PC-9 (cell line): ENCODE measurements at regions not wholly inside any gene's neighbourhood (a gene's known extent, or its start where the extent isn't known, plus 50 kb on each side); places are given as distances from the start of the nearest gene placed in this dataset.

Source experiments
- BruUV-seq: library from RNA; stranded (reverse); fragments of 400-500 nt; replicated peaks from 2 replicates; lab custom pipeline; 2021; lab: Mats Ljungman, UMichigan
- CTCF ChIA-PET: fragments of 300-600 bp; sonication (Branson Sonifier 250); formaldehyde crosslinking; loops from one replicate; lab custom pipeline; 2022; ENCODE audit warnings: antibody characterized with exemption; lab: Charles Lee
- POLR2A ChIA-PET: fragments of 300-600 bp; sonication (Branson Sonifier 250); formaldehyde crosslinking; loops from one replicate; lab custom pipeline; 2022; ENCODE audit warnings: antibody characterized with exemption; ENCODE audit not compliant: unreplicated experiment; lab: Charles Lee
- DNase-seq, 2 experiments: peaks; one replicate each; pipeline versions ENCODE4 v3.0.0 to v3.0.0-alpha.2; 2015 to 2022; ENCODE audit warnings: mixed read lengths in 1 of 2
- H2AFZ ChIP-seq: fragments of 200-600 bp; sonication (generic); 2 replicates; pipeline ENCODE4 v1.8.1; 2017; ENCODE audit warnings: antibody characterized with exemption
- H3F3A ChIP-seq: fragments of 200-600 bp; sonication (generic); 2 replicates; pipeline ENCODE4 v1.8.1; 2017; ENCODE audit warnings: antibody characterized with exemption, mild to moderate bottlenecking, low read depth; ENCODE audit not compliant: insufficient read depth
- H3K27ac ChIP-seq: fragments of 200-600 bp; sonication (generic); 2 replicates; pipeline ENCODE4 v1.6.1; 2016; ENCODE audit warnings: mixed run types
- H3K27me3 ChIP-seq: fragments of 200-600 bp; sonication (generic); 2 replicates; pipeline ENCODE4 v1.6.1; 2016; ENCODE audit warnings: low read depth, mixed run types; ENCODE audit not compliant: insufficient read depth
- H3K36me3 ChIP-seq: fragments of 200-600 bp; sonication (generic); 2 replicates; pipeline ENCODE4 v1.6.1; 2016; ENCODE audit warnings: low read depth, mixed run types
- H3K4me1 ChIP-seq: fragments of 200-600 bp; sonication (generic); replicated peaks from 2 replicates; pipeline ENCODE4 v1.6.1; 2016; ENCODE audit warnings: mixed run types; ENCODE audit not compliant: insufficient read depth
- H3K4me2 ChIP-seq: fragments of 200-600 bp; sonication (generic); 2 replicates; pipeline ENCODE4 v1.6.1; 2017; ENCODE audit warnings: mixed run types
- H3K4me3 ChIP-seq: fragments of 200-600 bp; sonication (generic); 2 replicates; pipeline ENCODE4 v1.6.1; 2016; ENCODE audit warnings: mixed run types
- H3K79me2 ChIP-seq: fragments of 200-600 bp; sonication (generic); 2 replicates; pipeline ENCODE4 v1.6.1; 2017; ENCODE audit warnings: low read depth, mixed run types
- H3K9me2 ChIP-seq: fragments of 200-600 bp; sonication (generic); 2 replicates; pipeline ENCODE4 v1.8.1; 2017; ENCODE audit warnings: mild to moderate bottlenecking; ENCODE audit not compliant: insufficient read depth
- H3K9me3 ChIP-seq: fragments of 200-600 bp; sonication (generic); 2 replicates; pipeline ENCODE4 v1.8.1; 2016; ENCODE audit warnings: low read depth; ENCODE audit not compliant: insufficient read depth
- H4K20me1 ChIP-seq: fragments of 200-600 bp; sonication (generic); 2 replicates; pipeline ENCODE4 v1.8.1; 2017; ENCODE audit not compliant: insufficient read depth
- CTCF ChIP-seq: fragments of 200-600 bp; sonication (generic); conservative IDR thresholded peaks from 2 replicates; pipeline ENCODE4 v1.6.1; 2017; ENCODE audit warnings: mixed run types, antibody characterized with exemption, mild to moderate bottlenecking, moderate library complexity
- EZH2 ChIP-seq: fragments of 200-600 bp; sonication (generic); IDR thresholded peaks from 2 replicates; pipeline ENCODE4 v1.8.0; 2017; ENCODE audit warnings: antibody characterized with exemption, low read depth
- intact Hi-C: fragments of 100-400 bp; cut with micrococcal nuclease; formaldehyde crosslinking; loops from one replicate; pipeline ENCODE4 v1.10.0; 2022; ENCODE audit not compliant: unreplicated experiment

GRCh38 chr2:167750675-167751074 is 496.7 kb downstream of the STK39 start:
- Histone ChIP-seq H3K4me1 (no peaks in the 10 kb centered on the region), H2AFZ (no peak overlapping the region), H4K20me1 (no peaks in the 10 kb centered on the region), H3K27ac (no peak overlapping the region), H3K9me2 (no peaks in the 10 kb centered on the region), H3K36me3 (no peaks in the 10 kb centered on the region), H3K27me3 (no peaks in the 10 kb centered on the region), H3K79me2 (no peaks in the 10 kb centered on the region), H3K9me3 (no peaks in the 10 kb centered on the region), H3K4me3 (no peak overlapping the region), H3K4me2 (no peak overlapping the region), H3F3A (no peaks in the 10 kb centered on the region)
- intact Hi-C loops = no loop called here
- no TSS peak for BruUV-seq
- DNase-seq = no peak
- ChIA-PET POLR2A (no interaction called here), CTCF (no interaction called here)
- TF ChIP-seq EZH2 = no peak
- no peak for TF ChIP-seq CTCF

- TF ChIP-seq CTCF = no peak
- TF ChIP-seq EZH2 = no peak
- Histone ChIP-seq H3K79me2 (no peaks in the 10 kb centered on the region), H2AFZ (no peak overlapping the region), H3K27ac (no peak overlapping the region), H3K27me3 (no peaks in the 10 kb centered on the region), H3K36me3 (no peaks in the 10 kb centered on the region), H3K4me1 (no peaks in the 10 kb centered on the region), H3K4me2 (no peak overlapping the region), H3K4me3 (no peak overlapping the region), H4K20me1 (no peaks in the 10 kb centered on the region), H3F3A (no peaks in the 10 kb centered on the region), H3K9me3 (no peaks in the 10 kb centered on the region), H3K9me2 (no peaks in the 10 kb centered on the region)
- no peak for DNase-seq
- BruUV-seq = no TSS peak
- intact Hi-C loops = no loop called here
- CTCF ChIA-PET = no interaction called here
- POLR2A ChIA-PET = no interaction called here
Observed at GRCh38 chr2:167749660-167750059, 497.7 kb downstream of the STK39 start.

DNA sequence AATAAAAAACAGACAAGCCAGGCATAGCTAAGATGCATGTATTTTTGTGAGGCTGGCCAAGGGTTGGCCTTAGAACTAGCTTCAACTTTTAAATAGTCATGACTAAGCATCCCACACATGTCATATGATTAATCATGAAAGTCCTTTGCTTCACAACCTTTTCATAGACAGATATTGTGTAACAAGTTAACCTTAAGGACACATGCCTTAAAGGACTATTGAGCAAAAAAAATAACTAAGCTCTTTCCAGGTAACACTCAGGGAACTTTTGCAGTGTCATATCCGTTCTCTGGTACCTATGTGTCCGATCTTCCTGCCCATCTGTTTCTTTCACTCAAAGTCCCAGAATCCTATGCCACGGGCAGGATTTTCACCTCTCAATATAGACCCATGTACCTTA is 498.4 kb downstream of the STK39 start:
- H3K4me3 ChIP-seq = no peak overlapping the region
- ChIA-PET POLR2A (no interaction called here), CTCF (no interaction called here)
- BruUV-seq = no TSS peak
- H3K9me2 ChIP-seq = no peaks in the 10 kb centered on the region
- H3K79me2 ChIP-seq = no peaks in the 10 kb centered on the region
- DNase-seq = no peak
- H2AFZ ChIP-seq = no peak overlapping the region
- no peaks in the 10 kb centered on the region for H3K27me3 ChIP-seq
- intact Hi-C loops = no loop called here
- no peaks in the 10 kb centered on the region for H3K36me3 ChIP-seq
- no peaks in the 10 kb centered on the region for H3K4me1 ChIP-seq
- no peak overlapping the region for H3K27ac ChIP-seq
- H3K9me3 ChIP-seq = no peaks in the 10 kb centered on the region
- H3K4me2 ChIP-seq = no peak overlapping the region
- TF ChIP-seq EZH2 (no peak), CTCF (no peak)
- H4K20me1 ChIP-seq = no peaks in the 10 kb centered on the region
- H3F3A ChIP-seq = no peaks in the 10 kb centered on the region
